Neural cell (in vitro differentiated cells): ENCODE measurements at regions not wholly inside any gene's neighbourhood (a gene's known extent, or its start where the extent isn't known, plus 50 kb on each side); places are given as distances from the start of the nearest gene placed in this dataset.

Experiments used
- H2AFZ ChIP-seq: fragments of 200-600, 300-800 bp; sonication (generic), shearing (Covaris generic); 2 replicates; pipeline ENCODE4 v1.6.0; 2014; ENCODE audit warnings: low read depth, mild to moderate bottlenecking, antibody characterized with exemption, low read length, moderate library complexity
- H3F3A ChIP-seq: fragments of 200-600 bp; shearing (Covaris generic); 2 replicates; pipeline ENCODE4 v1.6.1; 2016; ENCODE audit warnings: mild to moderate bottlenecking, moderate library complexity, mixed read lengths, antibody characterized with exemption, low read length; ENCODE audit not compliant: insufficient read depth, poor library complexity, severe bottlenecking
- H3K27ac ChIP-seq: fragments of 200-600, 300-800 bp; sonication (generic), shearing (Covaris generic); 2 replicates; pipeline ENCODE4 v1.5.1; 2014; ENCODE audit warnings: mild to moderate bottlenecking, low read length, moderate library complexity
- H3K27me3 ChIP-seq: fragments of 300-800, 200-600 bp; sonication (generic), shearing (Covaris generic); 2 replicates; pipeline ENCODE4 v1.6.0; 2014; ENCODE audit warnings: mild to moderate bottlenecking, low read depth, low read length, moderate library complexity; ENCODE audit not compliant: insufficient read depth
- H3K36me3 ChIP-seq: fragments of 300-800, 200-600 bp; sonication (generic), shearing (Covaris generic); 2 replicates; pipeline ENCODE4 v1.5.1; 2014; ENCODE audit warnings: mild to moderate bottlenecking, antibody characterized with exemption, low read length, moderate library complexity; ENCODE audit not compliant: insufficient read depth
- H3K4me2 ChIP-seq: fragments of 300-800, 200-600 bp; sonication (generic), shearing (Covaris generic); 2 replicates; pipeline ENCODE4 v1.6.0; 2014; ENCODE audit warnings: mild to moderate bottlenecking, low read length
- H3K4me3 ChIP-seq: fragments of 300-800, 200-600 bp; sonication (generic), shearing (Covaris generic); 2 replicates; pipeline ENCODE4 v1.5.1; 2014; ENCODE audit warnings: mild to moderate bottlenecking, low read length, moderate library complexity
- H3K79me2 ChIP-seq: fragments of 200-600 bp; shearing (Covaris generic); replicated peaks from 2 replicates; pipeline ENCODE4 v1.6.0; 2014; ENCODE audit warnings: mild to moderate bottlenecking, low read length, moderate library complexity; ENCODE audit not compliant: insufficient read depth
- H3K9ac ChIP-seq: fragments of 300-800, 200-600 bp; sonication (generic), shearing (Covaris generic); 2 replicates; pipeline ENCODE4 v1.6.1; 2016; ENCODE audit warnings: mild to moderate bottlenecking, low read length, mixed read lengths
- H3K9me2 ChIP-seq: fragments of 200-600 bp; shearing (Covaris generic); 2 replicates; pipeline ENCODE4 v1.6.1; 2016; ENCODE audit warnings: mild to moderate bottlenecking, low read length, mixed read lengths; ENCODE audit not compliant: insufficient read depth
- H3K9me3 ChIP-seq: fragments of 200-600, 300-800 bp; sonication (generic), shearing (Covaris generic); 2 replicates; pipeline ENCODE4 v1.6.1; 2016; ENCODE audit warnings: mild to moderate bottlenecking, mixed run types, low read length, moderate library complexity, mixed read lengths
- H4K20me1 ChIP-seq: fragments of 200-600 bp; shearing (Covaris generic); 2 replicates; pipeline ENCODE4 v1.6.1; 2016; ENCODE audit warnings: mild to moderate bottlenecking, mixed run types; ENCODE audit not compliant: insufficient read depth
- EP300 ChIP-seq: fragments of 450-650 bp; conservative IDR thresholded peaks from 2 replicates; pipeline ENCODE4 v1.6.1; 2014; ENCODE audit warnings: antibody characterized with exemption, mild to moderate bottlenecking, moderate library complexity; ENCODE audit not compliant: poor library complexity, severe bottlenecking
- EZH2 ChIP-seq: fragments of 200-600, 300-800 bp; shearing (Covaris generic), sonication (generic); IDR thresholded peaks from 2 replicates; pipeline ENCODE4 v1.6.1; 2014; ENCODE audit warnings: antibody characterized with exemption, low read length, borderline replicate concordance, mild to moderate bottlenecking; ENCODE audit not compliant: insufficient read depth, poor library complexity, severe bottlenecking
- MXI1 ChIP-seq: fragments of 450-650 bp; conservative IDR thresholded peaks from 2 replicates; pipeline ENCODE4 v1.6.1; 2014; ENCODE audit warnings: antibody characterized with exemption, mild to moderate bottlenecking; ENCODE audit not compliant: poor library complexity, severe bottlenecking
- POLR2AphosphoS5 ChIP-seq: IDR thresholded peaks from 2 replicates; pipeline ENCODE4 v1.6.1; 2012
- RAD21 ChIP-seq: fragments of 450-650 bp; conservative IDR thresholded peaks from 2 replicates; pipeline ENCODE4 v1.6.1; 2014; ENCODE audit warnings: antibody characterized with exemption, mild to moderate bottlenecking, moderate library complexity
- SMC3 ChIP-seq: fragments of 450-650 bp; conservative IDR thresholded peaks from 2 replicates; pipeline ENCODE4 v1.6.1; 2014; ENCODE audit warnings: antibody characterized with exemption, mild to moderate bottlenecking, moderate library complexity; ENCODE audit not compliant: poor library complexity
- TAF1 ChIP-seq: IDR thresholded peaks from 2 replicates; pipeline ENCODE4 v1.6.1; 2012; ENCODE audit warnings: low read depth
- TF ChIP-seq, protein P1 (sequence below): fragments of 450-650 bp; IDR thresholded peaks from 2 replicates; pipeline ENCODE4 v1.5.1; 2014; ENCODE audit warnings: antibody characterized with exemption, mild to moderate bottlenecking, moderate library complexity; ENCODE audit not compliant: poor library complexity, severe bottlenecking
- TF ChIP-seq, protein P2 (sequence below): IDR thresholded peaks from 2 replicates; pipeline ENCODE4 v1.6.1; 2012; ENCODE audit warnings: borderline replicate concordance

DNA sequence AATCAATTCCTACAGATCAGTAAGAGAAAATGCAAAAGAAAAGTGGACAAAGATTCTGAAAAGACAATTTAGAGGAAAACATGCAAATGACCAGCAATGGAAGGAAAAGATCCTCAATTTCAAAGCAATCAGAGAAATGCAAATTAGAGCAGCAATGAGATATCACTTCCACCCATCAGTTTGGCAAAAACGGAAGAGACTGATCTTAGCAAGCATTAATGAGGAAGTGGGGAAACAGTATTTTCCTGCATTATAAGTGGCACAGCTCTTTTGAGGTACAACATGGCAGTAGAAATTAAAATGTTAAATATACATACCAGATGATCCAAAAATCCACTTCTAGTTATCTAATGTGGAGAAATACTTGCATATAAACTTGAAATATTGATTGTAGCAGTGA lies 69.1 kb upstream of the SLC7A1 start (continued):
- TF ChIP-seq, protein P1, sequence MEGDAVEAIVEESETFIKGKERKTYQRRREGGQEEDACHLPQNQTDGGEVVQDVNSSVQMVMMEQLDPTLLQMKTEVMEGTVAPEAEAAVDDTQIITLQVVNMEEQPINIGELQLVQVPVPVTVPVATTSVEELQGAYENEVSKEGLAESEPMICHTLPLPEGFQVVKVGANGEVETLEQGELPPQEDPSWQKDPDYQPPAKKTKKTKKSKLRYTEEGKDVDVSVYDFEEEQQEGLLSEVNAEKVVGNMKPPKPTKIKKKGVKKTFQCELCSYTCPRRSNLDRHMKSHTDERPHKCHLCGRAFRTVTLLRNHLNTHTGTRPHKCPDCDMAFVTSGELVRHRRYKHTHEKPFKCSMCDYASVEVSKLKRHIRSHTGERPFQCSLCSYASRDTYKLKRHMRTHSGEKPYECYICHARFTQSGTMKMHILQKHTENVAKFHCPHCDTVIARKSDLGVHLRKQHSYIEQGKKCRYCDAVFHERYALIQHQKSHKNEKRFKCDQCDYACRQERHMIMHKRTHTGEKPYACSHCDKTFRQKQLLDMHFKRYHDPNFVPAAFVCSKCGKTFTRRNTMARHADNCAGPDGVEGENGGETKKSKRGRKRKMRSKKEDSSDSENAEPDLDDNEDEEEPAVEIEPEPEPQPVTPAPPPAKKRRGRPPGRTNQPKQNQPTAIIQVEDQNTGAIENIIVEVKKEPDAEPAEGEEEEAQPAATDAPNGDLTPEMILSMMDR, result no peak
- TF ChIP-seq SMC3, result no peak

DNA sequence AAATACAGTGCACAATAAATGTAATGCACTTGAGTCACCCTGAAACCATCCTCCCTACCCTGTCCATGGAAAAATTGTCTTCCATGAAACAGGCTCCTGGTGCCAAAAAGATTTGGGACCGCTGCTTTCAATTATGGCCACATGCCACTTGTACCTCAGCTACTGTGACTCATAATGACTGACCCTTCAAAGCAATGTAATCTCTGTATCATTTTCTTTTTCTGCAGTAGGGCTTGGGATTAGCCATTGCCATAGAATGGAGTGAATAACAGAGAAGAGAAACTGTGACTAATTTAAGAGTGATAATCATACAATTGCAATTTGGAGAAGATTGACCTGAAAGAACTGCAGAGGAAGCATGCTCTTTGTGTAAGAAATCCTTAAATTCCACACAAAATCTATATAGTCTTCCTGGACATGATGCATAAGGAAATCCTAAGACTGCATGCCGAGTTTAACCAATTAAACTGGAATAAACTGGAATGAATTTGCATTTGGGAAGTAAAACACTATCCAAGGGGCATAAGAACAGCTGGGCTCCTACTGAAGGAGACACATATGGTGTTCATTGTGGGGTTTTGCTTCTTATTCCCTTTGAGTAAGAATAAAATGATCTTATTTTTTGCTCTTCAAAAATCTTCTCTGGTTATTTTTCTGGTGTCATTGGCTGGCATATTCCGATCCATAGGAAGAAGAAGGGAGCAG lies 59.5 kb upstream of the SLC7A1 start:
- Histone ChIP-seq H3K27ac (no peak overlapping the region), H3K27me3 (no peaks in the 10 kb centered on the region), H2AFZ (no peak overlapping the region), H3K4me3 (no peak overlapping the region), H3K9me2 (no peaks in the 10 kb centered on the region), H3K79me2 (no peaks in the 10 kb centered on the region), H3K9me3 (peaks cover 5% of the 10 kb centered on the region), H3F3A (no peaks in the 10 kb centered on the region), H3K36me3 (no peaks in the 10 kb centered on the region), H4K20me1 (no peaks in the 10 kb centered on the region), H3K9ac (no peak overlapping the region), H3K4me2 (no peak overlapping the region)
- no peak for TF ChIP-seq MXI1

DNA sequence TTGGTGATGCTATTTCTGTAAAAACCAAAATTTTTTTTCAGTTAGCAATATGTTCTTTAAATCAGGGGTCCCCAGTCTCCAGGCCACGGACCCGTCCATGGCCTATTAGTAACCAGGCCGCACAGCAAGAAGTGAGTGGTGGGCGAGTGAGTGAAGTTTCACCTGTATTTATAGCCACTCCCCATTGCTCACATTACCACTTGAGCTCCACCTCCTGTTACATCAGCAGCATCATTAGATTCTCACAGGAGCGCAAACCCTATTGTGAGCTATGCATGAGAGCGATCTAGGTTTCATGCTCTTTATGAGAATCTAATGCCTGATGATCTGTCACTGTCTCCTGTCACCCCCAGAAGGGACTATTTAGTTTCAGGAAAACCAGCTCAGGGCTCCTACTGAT lies 58.9 kb upstream of the SLC7A1 start:
- Histone ChIP-seq H3K9me2 (no peaks in the 10 kb centered on the region), H3K4me2 (no peak overlapping the region), H3F3A (no peaks in the 10 kb centered on the region), H3K9ac (no peak overlapping the region), H2AFZ (no peak overlapping the region), H3K79me2 (no peaks in the 10 kb centered on the region), H4K20me1 (no peaks in the 10 kb centered on the region), H3K27me3 (no peaks in the 10 kb centered on the region), H3K4me3 (no peak overlapping the region), H3K9me3 (peaks cover 5% of the 10 kb centered on the region), H3K27ac (no peak overlapping the region), H3K36me3 (no peaks in the 10 kb centered on the region)
- TF ChIP-seq, protein P1, result no peak
- no peak for TF ChIP-seq MXI1
- TF ChIP-seq POLR2AphosphoS5, result no peak
- TF ChIP-seq EZH2, result no peak
- no peak for TF ChIP-seq SMC3
- no peak for TF ChIP-seq EP300
- TF ChIP-seq TAF1, result no peak
- TF ChIP-seq, protein P2, sequence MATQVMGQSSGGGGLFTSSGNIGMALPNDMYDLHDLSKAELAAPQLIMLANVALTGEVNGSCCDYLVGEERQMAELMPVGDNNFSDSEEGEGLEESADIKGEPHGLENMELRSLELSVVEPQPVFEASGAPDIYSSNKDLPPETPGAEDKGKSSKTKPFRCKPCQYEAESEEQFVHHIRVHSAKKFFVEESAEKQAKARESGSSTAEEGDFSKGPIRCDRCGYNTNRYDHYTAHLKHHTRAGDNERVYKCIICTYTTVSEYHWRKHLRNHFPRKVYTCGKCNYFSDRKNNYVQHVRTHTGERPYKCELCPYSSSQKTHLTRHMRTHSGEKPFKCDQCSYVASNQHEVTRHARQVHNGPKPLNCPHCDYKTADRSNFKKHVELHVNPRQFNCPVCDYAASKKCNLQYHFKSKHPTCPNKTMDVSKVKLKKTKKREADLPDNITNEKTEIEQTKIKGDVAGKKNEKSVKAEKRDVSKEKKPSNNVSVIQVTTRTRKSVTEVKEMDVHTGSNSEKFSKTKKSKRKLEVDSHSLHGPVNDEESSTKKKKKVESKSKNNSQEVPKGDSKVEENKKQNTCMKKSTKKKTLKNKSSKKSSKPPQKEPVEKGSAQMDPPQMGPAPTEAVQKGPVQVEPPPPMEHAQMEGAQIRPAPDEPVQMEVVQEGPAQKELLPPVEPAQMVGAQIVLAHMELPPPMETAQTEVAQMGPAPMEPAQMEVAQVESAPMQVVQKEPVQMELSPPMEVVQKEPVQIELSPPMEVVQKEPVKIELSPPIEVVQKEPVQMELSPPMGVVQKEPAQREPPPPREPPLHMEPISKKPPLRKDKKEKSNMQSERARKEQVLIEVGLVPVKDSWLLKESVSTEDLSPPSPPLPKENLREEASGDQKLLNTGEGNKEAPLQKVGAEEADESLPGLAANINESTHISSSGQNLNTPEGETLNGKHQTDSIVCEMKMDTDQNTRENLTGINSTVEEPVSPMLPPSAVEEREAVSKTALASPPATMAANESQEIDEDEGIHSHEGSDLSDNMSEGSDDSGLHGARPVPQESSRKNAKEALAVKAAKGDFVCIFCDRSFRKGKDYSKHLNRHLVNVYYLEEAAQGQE, result no peak
- TF ChIP-seq RAD21, result no peak
